Hepatocyte (in vitro differentiated cells): ENCODE measurements at regions not wholly inside any gene's neighbourhood (a gene's known extent, or its start where the extent isn't known, plus 50 kb on each side); places are given as distances from the start of the nearest gene placed in this dataset.

Experiments used
- CTCF ChIP-seq: fragments of 200-600 bp; sonication (generic); IDR thresholded peaks from 2 replicates; pipeline ENCODE4 v1.5.1; 2016; ENCODE audit warnings: antibody characterized with exemption, mild to moderate bottlenecking; ENCODE audit not compliant: poor library complexity
- EZH2 ChIP-seq: fragments of 200-600 bp; sonication (generic); IDR thresholded peaks from 2 replicates; pipeline ENCODE4 v1.6.1; 2016; ENCODE audit warnings: antibody characterized with exemption, mild to moderate bottlenecking, borderline replicate concordance
- EZH2phosphoT487 ChIP-seq: fragments of 200-600 bp; sonication (generic); IDR thresholded peaks from one replicate; pipeline ENCODE4 v1.6.1; 2018; ENCODE audit warnings: antibody characterized with exemption, mild to moderate bottlenecking, low read depth, moderate library complexity; ENCODE audit not compliant: unreplicated experiment, severe bottlenecking

GRCh38 chr12:90809940-90810339 is 145.0 kb downstream of the CCER1 start:
- no peak for TF ChIP-seq CTCF
- TF ChIP-seq EZH2phosphoT487, result no peak
- TF ChIP-seq EZH2, result no peak
